ENCODE measurements at regions not wholly inside any gene's neighbourhood (a gene's known extent, or its start where the extent isn't known, plus 50 kb on each side); places are given as distances from the start of the nearest gene placed in this dataset.

DNA sequence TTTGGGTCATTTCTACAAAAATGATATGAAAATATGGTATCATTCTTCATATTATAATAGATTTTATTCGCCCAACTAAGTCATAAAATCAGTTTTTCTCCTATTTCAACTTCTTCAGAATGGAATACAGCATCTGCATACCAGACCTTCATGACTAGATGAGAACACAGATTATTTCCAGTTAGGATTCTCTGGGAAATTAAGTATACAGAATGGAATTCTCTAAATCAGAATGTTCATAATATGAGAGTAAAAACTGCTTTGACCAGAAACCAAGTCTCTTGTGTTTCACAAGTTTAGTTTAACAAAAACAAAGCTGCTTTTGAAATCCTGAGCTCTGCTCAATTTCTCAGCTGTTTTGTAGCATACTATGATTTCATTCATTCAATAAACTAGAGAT lies 160.3 kb upstream of the SEMA3A start:
- TF ChIP-seq, protein P1, sequence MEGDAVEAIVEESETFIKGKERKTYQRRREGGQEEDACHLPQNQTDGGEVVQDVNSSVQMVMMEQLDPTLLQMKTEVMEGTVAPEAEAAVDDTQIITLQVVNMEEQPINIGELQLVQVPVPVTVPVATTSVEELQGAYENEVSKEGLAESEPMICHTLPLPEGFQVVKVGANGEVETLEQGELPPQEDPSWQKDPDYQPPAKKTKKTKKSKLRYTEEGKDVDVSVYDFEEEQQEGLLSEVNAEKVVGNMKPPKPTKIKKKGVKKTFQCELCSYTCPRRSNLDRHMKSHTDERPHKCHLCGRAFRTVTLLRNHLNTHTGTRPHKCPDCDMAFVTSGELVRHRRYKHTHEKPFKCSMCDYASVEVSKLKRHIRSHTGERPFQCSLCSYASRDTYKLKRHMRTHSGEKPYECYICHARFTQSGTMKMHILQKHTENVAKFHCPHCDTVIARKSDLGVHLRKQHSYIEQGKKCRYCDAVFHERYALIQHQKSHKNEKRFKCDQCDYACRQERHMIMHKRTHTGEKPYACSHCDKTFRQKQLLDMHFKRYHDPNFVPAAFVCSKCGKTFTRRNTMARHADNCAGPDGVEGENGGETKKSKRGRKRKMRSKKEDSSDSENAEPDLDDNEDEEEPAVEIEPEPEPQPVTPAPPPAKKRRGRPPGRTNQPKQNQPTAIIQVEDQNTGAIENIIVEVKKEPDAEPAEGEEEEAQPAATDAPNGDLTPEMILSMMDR (IDR thresholded peaks at IDR 0.05), result no peak
- TF ChIP-seq POLR2AphosphoS5 (IDR thresholded peaks at IDR 0.05; ENCODE audit: low read depth, low read length) (no peak), TCF7L2 (IDR thresholded peaks at IDR 0.05; ENCODE audit: low read depth, low read length) (no peak), SIN3A (IDR thresholded peaks at IDR 0.05; ENCODE audit: borderline replicate concordance, insufficient read depth, low read depth, low read length) (no peak)
- TF ChIP-seq, protein P2, sequence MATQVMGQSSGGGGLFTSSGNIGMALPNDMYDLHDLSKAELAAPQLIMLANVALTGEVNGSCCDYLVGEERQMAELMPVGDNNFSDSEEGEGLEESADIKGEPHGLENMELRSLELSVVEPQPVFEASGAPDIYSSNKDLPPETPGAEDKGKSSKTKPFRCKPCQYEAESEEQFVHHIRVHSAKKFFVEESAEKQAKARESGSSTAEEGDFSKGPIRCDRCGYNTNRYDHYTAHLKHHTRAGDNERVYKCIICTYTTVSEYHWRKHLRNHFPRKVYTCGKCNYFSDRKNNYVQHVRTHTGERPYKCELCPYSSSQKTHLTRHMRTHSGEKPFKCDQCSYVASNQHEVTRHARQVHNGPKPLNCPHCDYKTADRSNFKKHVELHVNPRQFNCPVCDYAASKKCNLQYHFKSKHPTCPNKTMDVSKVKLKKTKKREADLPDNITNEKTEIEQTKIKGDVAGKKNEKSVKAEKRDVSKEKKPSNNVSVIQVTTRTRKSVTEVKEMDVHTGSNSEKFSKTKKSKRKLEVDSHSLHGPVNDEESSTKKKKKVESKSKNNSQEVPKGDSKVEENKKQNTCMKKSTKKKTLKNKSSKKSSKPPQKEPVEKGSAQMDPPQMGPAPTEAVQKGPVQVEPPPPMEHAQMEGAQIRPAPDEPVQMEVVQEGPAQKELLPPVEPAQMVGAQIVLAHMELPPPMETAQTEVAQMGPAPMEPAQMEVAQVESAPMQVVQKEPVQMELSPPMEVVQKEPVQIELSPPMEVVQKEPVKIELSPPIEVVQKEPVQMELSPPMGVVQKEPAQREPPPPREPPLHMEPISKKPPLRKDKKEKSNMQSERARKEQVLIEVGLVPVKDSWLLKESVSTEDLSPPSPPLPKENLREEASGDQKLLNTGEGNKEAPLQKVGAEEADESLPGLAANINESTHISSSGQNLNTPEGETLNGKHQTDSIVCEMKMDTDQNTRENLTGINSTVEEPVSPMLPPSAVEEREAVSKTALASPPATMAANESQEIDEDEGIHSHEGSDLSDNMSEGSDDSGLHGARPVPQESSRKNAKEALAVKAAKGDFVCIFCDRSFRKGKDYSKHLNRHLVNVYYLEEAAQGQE (IDR thresholded peaks at IDR 0.05; ENCODE audit: insufficient read depth in 1 of 2, low read depth in 2 of 2, low read length in 1 of 2), result no peak
